Stimulated activated CD4-positive, alpha-beta T cell treated with anti-CD3 and anti-CD28 coated beads, Interleukin-1b, Interleukin-23, amount 100 ng/mL, for 1 hour (primary cell): ENCODE measurements at regions not wholly inside any gene's neighbourhood (a gene's known extent, or its start where the extent isn't known, plus 50 kb on each side); places are given as distances from the start of the nearest gene placed in this dataset.
"Not testable (repeated sequence)": the region's sequence is repeated elsewhere in the genome, so short reads cannot be mapped to it uniquely, and the experiment has no call there.

Experiments used
- DNase-seq, 2 donors: peaks; one replicate each; pipeline ENCODE4 v3.0.0-alpha.2; 2020; ENCODE audit warnings: low read depth in 2 of 2

DNA sequence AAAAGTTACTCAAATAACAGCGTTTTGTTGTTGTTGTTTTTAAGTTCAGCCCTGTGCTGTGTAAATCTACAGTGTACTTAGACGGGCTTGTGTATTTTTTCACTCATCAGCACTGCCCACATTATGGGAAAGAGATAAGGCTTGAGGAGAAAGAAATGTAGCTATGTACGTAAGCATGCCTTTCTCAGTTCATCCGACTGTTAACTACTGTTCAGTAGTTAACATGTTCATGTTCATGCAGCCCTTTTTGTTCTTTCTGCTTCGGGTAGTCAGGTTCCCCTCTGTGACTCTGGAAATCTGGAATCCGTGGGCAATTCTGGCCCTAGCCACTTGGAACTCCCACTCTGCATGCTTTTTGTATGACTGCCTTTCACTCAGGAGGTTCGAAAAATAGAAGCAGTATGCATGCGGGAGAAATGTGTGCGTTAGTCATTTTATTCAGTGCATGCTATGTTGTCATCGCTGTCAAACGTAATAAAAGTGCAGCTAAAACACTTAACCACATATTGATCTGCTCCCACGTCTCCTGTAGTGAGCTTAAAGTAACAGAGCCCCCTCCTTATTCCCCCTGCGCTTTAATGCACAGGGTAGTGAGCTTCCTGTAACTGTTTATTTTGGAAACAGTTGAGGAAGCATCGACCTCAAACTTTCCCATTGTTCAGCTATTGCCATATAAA is 283.1 kb upstream of the NR2F2 start:
- DNase-seq = no peak

DNA sequence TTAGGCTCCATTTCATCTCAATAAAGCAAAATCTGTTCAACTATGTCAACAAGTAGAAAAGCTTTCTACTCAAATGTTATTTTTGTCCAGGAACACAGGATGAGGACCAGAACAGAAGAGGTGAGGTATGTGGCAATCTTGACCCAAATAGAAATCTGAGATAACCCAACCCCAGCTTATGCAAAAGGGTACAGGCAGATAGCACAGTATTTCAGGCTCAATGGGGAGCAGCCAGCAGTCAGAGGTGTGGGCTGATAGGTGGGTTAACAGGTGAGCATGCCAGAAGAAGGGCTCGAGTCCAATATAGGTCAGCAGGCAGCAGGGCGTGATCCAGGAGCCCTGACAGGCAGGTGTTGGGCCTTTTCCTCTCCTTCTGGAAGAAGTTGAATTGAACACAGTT is 281.2 kb upstream of the NR2F2 start:
- DNase-seq = no peak

DNA sequence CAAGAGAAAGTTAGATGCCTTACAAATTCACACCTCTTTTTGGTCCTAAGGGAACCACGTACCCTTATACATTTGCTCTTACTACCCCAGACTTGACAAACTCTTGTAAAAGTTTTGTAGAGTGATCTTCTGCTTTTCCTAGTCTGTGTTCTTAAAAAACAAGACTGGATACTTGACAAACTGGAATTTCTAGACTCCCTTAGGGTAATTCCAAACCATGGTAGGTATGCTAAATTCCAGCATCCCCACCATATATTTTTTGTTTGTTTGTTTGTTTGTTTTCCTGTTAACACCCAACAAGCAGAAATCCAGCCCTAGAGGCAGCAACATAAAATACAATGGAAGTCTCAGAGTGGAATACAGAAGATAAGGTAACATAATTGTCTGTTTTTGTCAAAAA is 280.7 kb upstream of the NR2F2 start:
- no peak for DNase-seq

DNA sequence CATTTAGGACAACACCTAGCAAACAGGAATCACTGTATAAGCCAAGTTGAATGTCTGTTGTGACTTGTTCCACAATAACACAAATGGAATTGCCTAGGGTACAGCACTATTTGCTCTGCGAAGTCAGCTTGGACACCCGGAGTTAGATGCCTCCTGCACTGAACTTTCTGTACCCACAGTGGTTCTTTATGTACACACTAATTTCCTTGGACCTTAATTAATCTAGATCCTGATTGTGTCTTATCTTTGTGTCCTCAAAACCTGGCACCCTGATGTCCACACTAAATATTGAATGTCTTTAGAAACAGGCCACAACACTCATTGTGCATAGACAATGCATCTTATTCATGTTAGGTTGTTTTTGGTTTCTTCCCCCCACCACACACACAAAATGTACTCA is 278.9 kb upstream of the NR2F2 start:
- DNase-seq = no peak

DNA sequence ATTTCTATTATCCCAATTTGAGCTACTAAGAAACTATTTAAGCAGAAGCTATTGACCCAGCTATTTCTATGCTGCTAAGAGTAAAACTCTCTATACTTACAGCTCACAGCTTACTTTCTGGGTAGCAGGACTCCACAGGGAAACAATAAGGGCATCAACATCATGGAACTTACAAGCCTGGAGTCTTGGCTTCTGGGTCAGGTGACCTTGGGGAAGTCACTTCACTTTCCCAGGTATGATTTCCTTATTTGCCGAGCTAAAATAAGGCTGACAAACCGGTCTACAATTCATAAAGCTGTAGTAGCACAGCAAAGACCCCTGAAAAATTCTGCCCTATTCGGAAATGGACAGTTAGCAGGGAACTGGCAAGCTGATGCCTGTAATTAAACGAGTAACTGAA is 278.3 kb upstream of the NR2F2 start:
- no peak for DNase-seq

DNA sequence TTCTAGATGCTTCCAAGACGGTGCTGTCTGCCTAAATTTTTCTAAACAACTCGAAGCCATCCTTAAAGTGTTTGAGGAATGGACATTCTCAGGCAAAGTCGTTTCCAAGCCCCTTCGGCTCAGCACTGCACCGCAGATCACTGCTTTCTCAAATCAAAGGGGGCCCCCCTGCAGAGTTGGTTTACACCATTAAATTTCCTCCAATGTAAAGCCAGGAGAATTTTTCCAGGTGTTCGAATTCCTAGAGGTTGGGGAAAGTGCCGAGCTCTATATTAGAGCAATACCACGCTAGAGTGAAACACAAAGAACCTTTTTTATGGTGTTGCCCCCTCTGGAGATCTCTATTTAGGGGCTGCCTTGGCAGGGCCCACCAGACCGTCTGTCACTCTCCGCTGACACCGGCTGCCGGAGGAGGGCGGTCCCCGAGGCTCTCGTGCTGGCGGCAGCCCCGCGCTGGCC is 277.9 kb upstream of the NR2F2 start:
- DNase-seq = no peak

DNA sequence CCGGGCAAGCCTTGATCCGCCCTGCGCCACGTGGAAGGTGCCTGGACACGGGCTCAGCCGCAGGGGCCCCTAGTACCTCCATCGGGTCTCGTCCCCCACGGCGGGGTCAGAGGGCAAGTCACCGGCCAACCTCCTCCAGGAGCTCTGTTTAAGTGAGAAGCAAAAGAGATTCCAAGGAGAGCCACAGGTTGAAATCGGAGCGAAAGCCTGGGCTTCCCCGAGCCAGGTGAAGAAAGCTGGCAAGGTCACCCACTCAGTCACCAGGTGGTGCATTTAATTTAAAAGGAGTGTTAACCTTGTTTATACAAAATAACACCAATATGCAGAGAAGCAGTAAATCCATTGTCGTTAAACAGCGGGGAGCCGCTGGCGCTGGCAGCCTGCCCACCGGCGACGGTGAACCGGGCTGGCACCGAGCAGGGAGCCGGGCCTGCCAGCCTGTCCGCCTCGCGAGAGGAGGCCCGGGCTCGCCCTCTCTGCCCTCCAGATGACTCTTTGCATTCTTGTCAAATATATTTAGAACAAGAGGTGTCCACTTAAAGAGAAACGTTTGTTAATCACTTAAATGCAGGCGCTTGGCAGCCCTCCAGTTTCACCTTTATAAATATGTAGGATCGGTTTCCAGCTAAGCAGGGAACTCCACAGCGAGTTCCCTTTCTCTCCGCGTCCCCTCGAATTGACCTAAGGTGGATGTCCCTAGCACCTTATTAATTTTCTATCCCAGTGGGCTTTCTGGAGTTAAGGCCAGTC is 277.3 kb upstream of the NR2F2 start:
- DNase-seq = no peak

DNA sequence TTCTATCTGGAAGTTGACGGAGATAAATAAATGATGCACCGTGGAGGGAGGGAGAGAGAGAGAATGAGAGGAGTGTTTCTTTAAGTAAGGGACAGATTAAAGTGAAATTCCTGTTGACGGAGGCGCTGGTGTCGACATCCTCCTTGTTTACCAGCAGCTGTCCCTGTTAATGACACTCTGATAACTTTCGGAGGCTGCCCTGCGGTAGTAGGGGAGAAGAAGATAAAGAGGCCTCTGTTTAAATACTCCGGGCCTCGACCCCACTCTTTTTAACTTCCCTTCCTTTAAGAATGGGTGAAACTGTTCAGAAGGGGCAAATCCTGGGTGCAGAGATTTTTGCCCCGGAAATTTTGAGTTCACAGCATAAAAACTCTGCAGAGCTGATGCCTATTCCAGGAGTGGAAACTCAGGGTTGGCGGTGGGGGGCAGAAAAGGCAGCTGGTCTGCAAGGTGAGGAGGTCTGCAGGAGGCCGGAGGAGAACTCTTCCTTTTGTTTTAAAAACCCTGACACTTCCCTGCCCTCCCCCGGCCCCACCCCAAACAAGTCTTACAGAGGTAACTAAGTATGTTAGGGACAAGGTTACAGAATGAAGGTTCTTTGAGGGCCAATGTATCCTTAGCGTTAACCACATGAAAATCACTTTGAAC is 276.6 kb upstream of the NR2F2 start:
- no peak for DNase-seq

DNA sequence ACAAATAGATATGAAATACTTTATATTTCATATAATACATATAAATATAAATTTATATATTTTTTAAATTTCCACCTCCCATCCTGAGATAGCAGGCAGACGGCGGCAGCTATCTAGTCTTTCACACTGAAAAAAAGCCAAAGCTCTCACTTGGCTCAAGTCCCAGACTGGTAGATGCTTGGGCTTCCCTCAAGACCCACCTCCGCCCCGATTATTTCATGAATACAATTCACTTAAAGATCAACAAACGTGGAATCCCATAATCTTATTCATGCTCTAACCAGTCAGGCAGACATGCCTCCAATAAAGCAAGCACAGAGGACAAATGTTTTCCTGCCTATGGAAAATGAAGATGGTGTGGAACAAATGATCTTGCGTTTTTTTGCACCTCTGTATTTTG is 275.9 kb upstream of the NR2F2 start:
- DNase-seq = no peak

DNA sequence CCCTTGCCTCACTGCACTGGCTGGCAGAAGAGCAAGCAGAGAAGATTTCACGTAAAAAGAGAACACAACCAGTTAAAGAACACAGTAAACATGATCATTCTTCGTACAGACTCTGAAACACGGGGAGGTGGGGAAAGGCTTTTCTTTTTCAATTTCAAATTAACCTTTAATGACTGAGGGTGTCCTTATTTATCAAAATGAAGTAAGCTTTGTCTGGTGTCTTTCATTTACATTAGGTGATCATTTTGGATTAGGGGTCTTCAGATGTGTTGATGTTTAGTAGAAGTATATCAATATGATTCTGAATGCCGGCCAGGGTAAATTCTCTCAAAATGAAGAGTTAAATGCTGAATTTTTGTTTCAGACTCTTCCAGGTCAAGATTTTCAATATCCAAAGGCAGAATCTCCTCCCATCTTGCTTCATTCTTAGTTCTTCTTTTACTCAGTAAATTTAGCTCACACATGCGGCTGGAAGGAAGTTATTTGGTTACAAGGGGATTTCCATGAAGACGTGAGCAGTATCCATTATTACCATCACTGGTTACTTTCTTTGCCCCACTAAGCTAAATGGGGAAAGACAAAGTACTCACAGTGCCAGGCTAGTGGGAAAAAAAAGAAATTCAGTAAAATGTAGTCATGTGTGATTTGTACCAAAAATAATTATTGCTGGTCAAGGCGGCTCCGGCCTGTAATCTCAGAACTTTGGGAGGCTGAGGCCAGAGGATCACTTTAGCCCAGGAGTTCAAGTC is 272.2 kb upstream of the NR2F2 start:
- DNase-seq = no peak

DNA sequence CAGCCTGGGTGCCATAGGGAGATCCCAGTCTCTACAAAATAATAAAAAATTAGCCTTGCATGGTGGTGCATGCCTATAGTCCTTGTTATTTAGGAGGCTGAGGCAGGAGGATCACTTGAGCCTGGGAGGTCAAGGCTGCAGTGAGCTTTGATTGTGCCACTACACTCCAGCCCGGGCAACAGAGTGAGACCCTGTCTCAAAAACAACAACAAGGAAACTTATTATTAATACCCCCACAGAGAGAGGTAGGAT is 271.7 kb upstream of the NR2F2 start:
- DNase-seq = not testable (repeated sequence)

DNA sequence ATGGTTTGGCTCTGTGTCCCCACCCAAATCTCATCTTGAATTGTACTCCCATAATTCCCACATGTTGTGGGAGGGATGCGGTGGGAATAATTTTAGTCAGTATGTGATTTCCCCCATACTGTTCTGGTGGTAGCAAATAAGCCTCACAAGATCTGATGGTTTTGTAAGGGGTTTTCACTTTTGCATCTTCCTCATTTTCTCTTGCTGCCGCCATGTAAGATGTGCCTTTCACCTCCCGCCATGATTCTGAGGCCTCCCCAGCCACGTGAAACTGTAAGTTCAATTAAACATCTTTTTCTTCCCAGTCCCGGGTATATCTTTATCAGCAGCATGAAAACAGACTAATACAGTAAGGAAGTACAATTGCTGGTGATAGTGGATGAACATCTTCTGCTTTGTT is 269.9 kb upstream of the NR2F2 start:
- DNase-seq = not testable (repeated sequence)

DNA sequence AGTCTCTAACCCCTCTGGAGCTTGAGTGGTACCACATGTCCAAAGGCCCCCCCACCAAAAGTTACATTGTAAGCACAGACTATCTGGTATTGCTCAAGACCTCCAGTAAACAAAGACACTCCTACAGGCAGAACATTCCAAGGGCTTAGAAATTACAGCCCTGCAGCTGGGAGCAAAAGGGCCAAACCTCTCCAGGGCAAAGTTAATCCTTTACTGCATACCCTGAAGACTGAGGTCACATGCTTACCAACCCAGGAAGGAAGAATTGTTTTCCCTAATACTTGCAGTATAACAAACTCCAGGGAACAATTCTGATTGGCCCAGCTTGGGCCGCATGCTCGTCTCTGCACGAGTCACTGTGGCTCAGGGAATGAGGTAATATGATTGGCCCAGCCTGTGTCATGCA is 266.1 kb upstream of the NR2F2 start:
- DNase-seq = no peak

DNA sequence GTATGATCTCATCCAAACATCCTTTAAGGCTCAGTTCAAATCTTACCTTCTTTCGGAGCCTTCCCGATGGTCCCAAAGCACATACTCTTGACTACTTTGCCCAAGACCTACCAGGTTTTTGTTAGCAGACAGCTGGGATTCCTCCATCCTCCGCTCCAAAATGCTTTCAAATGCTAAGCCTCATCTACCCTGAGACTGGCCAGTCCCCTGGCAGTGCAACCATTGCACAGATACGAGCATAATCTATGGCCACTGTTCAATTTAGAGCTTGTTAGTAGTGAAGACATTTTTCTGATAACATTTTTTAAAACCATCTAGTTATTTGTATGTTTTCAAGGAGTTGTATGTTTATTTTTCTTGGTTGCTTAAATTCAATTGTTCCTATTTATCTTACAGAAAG is 264.4 kb upstream of the NR2F2 start:
- no peak for DNase-seq

DNA sequence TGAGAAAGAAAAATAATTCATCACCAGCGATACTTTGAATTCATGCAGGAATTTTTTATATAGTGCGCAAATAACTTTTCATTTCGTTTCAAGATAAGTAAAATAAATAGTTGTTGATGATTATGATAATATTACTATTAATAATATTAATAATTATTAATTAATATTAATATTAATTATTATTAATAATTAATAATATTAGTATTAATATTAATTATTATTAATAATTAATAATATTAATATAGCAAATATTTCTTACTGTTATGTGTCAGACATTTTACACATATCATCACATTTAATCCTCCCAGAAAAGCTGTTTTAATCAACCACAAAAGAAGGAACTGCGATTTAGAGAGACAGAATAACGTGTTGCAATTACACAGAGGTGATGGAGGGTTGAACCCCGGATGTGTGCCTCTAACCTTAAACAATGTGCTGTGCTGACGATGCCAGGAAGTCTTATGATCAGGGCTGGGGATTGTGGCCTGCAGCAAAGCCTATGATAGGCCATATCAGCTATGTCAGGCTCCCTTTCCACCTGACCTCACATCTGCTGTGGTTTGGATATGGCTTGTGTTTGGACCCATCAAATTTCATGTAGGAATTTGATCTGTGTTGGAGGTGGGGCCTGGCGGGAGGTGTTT is 263.5 kb upstream of the NR2F2 start:
- DNase-seq = no peak

DNA sequence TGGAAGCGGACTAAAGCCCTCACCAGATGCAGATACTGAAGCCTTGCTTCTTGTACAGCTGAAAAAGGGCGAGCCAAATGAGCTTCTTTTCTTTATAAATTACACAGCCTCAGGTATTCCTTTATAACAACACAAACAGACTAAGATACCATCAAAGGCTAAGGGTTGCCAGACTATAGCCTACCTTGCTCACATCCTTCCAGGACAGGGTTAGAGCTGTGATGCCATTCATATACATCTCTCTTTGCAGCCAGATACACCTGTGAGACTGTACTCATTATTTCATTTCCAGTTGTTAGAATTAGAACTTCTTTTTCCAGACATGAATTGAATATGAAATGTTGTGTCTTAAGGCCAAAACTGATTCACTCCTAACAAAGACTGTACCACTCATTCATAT is 262.8 kb upstream of the NR2F2 start:
- DNase-seq = no peak

DNA sequence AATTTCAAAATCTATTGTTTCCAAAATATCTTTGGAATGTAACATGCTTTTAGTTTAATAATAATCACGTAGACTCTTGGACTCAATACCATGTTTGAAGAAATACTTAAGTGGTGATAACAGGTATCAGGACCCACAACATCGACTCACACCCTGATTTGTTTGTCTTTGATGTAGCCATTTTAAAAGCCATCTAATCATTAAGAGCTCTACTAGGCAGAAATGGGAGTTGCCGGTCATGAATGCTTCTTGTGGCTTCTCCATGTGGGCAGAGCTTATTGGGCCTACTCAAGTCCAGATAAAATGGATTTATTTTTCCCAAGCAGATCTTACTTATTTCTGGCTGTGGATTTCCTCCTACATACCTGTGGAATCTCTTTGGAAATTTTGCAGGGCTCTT is 261.6 kb upstream of the NR2F2 start:
- no peak for DNase-seq

DNA sequence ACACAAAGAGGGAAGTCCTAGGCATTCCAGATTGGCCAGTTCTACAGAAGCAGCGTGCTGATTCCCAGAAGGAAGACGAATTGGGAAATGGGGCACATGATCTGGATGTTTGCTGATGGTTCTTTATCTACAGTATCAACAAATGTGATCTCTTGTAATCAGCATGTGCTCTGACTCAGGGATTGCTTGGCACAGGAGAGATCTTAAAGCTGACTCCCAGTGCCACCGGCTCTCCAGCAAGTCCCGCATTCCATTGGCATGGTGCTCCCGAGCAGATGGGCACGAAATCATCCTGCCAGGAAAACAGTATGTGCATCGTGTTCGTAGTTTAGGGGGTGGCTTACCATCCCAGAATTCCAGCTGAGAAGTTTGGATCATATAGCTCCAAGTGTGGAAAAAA is 259.9 kb upstream of the NR2F2 start:
- no peak for DNase-seq

DNA sequence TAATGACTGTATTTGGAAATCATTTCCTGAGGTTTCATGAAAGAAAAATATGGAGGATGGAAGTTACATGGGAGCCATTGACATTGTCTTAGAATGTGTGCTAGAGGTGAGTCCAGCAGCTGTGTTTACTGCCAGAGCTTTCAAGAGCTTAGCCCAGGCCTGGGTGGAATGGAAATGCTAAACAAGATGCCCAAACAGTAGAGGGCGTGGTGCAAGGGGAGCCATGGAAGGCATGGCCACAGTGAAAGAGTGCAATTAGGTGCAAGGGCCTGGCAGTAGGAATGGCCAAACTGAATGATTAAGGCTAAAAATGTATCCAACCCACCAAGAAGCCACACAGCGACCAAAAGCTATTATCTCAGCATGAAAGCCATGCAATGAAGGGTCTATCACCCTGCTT is 257.7 kb upstream of the NR2F2 start:
- DNase-seq = no peak

DNA sequence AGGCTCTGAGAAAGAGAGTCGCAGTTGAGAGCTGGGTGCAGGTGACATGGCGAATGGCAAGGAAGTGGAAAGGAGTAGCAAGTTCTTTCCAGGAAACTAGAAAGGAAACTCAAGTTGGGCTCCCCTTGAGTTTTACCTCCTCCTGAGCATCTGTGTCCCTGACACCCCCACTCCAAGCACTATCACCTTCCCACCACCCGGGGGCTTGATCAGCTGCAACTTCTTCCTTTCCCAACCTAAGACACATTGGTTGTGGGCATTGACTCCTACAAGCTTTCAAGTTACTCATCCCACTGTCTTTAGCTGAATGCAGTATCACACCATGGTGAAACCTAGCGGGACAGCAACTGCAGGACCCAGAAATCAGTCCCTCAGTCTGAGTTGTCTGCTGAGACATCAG is 256.6 kb upstream of the NR2F2 start:
- no peak for DNase-seq

DNA sequence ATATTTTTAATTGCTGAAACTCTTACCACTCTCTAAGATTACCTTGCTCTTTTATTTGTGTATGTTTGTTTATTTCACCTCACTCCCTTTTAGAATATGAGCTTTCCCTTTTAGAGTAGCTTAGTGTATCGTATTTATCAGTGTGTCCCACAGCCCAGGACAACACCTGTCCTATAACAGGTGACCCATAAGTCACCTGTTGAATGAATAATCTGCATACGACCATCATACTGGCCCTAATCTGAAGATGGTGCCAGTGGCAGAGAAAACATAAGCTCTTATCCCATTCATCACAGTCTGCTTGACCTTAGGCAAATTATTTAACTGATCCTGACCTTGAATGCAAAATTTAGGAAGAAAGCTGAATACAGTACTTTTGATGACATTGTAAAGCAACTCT is 254.6 kb upstream of the NR2F2 start:
- no peak for DNase-seq

DNA sequence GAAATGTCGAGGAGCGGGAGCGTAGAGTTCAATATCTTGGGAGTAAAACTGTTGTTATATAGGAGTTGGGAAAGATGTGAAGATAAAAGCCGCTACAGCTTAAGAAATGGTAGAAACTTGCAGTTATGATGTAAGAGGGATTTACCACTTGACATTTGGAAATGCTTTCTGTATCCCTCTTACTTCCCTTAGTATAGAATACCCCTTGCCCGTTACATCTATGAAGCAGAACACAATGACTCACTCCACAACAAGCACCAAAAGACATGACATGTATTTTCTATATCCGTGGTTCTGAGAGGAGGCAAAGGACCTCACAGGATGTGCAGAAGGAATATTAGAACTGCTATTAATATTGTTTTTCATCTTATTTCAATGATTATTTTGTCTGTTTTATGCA is 254.2 kb upstream of the NR2F2 start:
- DNase-seq = no peak
